HepG2 (cell line): ENCODE measurements at regions not wholly inside any gene's neighbourhood (a gene's known extent, or its start where the extent isn't known, plus 50 kb on each side); places are given as distances from the start of the nearest gene placed in this dataset.

Experiments used
- CBX1 ChIP-seq: IDR thresholded peaks from one replicate; pipeline ENCODE4 v1.6.1; 2016; ENCODE audit warnings: antibody characterized with exemption, low read depth
- KLF15 ChIP-seq: sonication (generic); formaldehyde crosslinking; IDR thresholded peaks from 2 replicates; pipeline ENCODE4 v1.8.1; 2023; ENCODE audit warnings: borderline replicate concordance, mild to moderate bottlenecking, inconsistent platforms, missing genetic modification reagents, mixed read lengths
- SAFB2 ChIP-seq: sonication (generic); formaldehyde crosslinking; IDR thresholded peaks from 2 replicates; pipeline ENCODE4 v1.5.1; 2020; ENCODE audit warnings: missing genetic modification reagents, low read depth, mild to moderate bottlenecking, borderline replicate concordance
- TFAP4 ChIP-seq: sonication (generic); IDR thresholded peaks from 2 replicates; pipeline ENCODE4 v1.6.1; 2016; ENCODE audit warnings: low read depth, borderline replicate concordance
- ZBTB25 ChIP-seq: IDR thresholded peaks from 2 replicates; pipeline ENCODE4 v1.6.1; 2018; ENCODE audit warnings: missing genetic modification reagents
- ZNF441 ChIP-seq: sonication (generic); formaldehyde crosslinking; IDR thresholded peaks from 2 replicates; pipeline ENCODE4 v1.7.0; 2021; ENCODE audit warnings: missing genetic modification reagents, borderline replicate concordance
- ZNF615 ChIP-seq: sonication (generic); formaldehyde crosslinking; IDR thresholded peaks from 2 replicates; pipeline ENCODE4 v1.5.0; 2020; ENCODE audit warnings: mild to moderate bottlenecking, missing genetic modification reagents, borderline replicate concordance
- TF ChIP-seq, protein P1 (sequence below): sonication (generic); formaldehyde crosslinking; IDR thresholded peaks from 2 replicates; pipeline ENCODE4 v1.5.0; 2020; ENCODE audit warnings: mild to moderate bottlenecking, missing genetic modification reagents, borderline replicate concordance
- TF ChIP-seq, protein P2 (sequence below): sonication (generic); formaldehyde crosslinking; IDR thresholded peaks from 2 replicates; pipeline ENCODE4 v1.4.0; 2020; ENCODE audit warnings: missing genetic modification reagents, mild to moderate bottlenecking, borderline replicate concordance

- peak; percentile 48; the same call in 1 of the 2 replicates for TF ChIP-seq ZBTB25 (CRISPR knock-in tag)
- no peak for TF ChIP-seq KLF15 (CRISPR knock-in tag)
- no peak for TF ChIP-seq SAFB2 (CRISPR knock-in tag)
- TF ChIP-seq ZNF615 (CRISPR knock-in tag) = no peak
- TF ChIP-seq, protein P1, sequence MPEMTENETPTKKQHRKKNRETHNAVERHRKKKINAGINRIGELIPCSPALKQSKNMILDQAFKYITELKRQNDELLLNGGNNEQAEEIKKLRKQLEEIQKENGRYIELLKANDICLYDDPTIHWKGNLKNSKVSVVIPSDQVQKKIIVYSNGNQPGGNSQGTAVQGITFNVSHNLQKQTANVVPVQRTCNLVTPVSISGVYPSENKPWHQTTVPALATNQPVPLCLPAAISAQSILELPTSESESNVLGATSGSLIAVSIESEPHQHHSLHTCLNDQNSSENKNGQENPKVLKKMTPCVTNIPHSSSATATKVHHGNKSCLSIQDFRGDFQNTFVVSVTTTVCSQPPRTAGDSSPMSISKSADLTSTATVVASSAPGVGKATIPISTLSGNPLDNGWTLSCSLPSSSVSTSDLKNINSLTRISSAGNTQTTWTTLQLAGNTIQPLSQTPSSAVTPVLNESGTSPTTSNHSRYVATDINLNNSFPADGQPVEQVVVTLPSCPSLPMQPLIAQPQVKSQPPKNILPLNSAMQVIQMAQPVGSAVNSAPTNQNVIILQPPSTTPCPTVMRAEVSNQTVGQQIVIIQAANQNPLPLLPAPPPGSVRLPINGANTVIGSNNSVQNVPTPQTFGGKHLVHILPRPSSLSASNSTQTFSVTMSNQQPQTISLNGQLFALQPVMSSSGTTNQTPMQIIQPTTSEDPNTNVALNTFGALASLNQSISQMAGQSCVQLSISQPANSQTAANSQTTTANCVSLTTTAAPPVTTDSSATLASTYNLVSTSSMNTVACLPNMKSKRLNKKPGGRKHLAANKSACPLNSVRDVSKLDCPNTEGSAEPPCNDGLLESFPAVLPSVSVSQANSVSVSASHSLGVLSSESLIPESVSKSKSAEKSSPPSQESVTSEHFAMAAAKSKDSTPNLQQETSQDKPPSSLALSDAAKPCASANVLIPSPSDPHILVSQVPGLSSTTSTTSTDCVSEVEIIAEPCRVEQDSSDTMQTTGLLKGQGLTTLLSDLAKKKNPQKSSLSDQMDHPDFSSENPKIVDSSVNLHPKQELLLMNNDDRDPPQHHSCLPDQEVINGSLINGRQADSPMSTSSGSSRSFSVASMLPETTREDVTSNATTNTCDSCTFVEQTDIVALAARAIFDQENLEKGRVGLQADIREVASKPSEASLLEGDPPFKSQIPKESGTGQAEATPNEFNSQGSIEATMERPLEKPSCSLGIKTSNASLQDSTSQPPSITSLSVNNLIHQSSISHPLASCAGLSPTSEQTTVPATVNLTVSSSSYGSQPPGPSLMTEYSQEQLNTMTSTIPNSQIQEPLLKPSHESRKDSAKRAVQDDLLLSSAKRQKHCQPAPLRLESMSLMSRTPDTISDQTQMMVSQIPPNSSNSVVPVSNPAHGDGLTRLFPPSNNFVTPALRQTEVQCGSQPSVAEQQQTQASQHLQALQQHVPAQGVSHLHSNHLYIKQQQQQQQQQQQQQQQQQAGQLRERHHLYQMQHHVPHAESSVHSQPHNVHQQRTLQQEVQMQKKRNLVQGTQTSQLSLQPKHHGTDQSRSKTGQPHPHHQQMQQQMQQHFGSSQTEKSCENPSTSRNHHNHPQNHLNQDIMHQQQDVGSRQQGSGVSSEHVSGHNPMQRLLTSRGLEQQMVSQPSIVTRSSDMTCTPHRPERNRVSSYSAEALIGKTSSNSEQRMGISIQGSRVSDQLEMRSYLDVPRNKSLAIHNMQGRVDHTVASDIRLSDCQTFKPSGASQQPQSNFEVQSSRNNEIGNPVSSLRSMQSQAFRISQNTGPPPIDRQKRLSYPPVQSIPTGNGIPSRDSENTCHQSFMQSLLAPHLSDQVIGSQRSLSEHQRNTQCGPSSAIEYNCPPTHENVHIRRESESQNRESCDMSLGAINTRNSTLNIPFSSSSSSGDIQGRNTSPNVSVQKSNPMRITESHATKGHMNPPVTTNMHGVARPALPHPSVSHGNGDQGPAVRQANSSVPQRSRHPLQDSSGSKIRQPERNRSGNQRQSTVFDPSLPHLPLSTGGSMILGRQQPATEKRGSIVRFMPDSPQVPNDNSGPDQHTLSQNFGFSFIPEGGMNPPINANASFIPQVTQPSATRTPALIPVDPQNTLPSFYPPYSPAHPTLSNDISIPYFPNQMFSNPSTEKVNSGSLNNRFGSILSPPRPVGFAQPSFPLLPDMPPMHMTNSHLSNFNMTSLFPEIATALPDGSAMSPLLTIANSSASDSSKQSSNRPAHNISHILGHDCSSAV (CRISPR knock-in tag) = no peak
- TF ChIP-seq ZNF441 (CRISPR knock-in tag) = no peak
- TF ChIP-seq, protein P2, sequence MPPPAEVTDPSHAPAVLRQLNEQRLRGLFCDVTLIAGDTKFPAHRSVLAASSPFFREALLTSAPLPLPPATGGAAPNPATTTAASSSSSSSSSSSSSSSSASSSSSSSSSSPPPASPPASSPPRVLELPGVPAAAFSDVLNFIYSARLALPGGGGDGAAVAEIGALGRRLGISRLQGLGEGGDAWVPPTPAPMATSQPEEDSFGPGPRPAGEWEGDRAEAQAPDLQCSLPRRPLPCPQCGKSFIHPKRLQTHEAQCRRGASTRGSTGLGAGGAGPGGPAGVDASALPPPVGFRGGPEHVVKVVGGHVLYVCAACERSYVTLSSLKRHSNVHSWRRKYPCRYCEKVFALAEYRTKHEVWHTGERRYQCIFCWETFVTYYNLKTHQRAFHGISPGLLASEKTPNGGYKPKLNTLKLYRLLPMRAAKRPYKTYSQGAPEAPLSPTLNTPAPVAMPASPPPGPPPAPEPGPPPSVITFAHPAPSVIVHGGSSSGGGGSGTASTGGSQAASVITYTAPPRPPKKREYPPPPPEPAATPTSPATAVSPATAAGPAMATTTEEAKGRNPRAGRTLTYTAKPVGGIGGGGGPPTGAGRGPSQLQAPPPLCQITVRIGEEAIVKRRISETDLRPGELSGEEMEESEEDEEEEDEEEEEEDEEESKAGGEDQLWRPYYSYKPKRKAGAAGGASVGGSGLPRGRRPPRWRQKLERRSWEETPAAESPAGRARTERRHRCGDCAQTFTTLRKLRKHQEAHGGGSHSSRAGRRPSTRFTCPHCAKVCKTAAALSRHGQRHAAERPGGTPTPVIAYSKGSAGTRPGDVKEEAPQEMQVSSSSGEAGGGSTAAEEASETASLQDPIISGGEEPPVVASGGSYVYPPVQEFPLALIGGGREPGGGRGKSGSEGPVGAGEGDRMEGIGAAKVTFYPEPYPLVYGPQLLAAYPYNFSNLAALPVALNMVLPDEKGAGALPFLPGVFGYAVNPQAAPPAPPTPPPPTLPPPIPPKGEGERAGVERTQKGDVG (CRISPR knock-in tag) = no peak
- no peak for TF ChIP-seq CBX1
- peak; percentile 36; the same call in 1 of the 2 replicates for TF ChIP-seq TFAP4
Observed at GRCh38 chr2:83071352-83071751, 1387.7 kb downstream of the SUCLG1 start (continued).
